ENCODE measurements at regions not wholly inside any gene's neighbourhood (a gene's known extent, or its start where the extent isn't known, plus 50 kb on each side); places are given as distances from the start of the nearest gene placed in this dataset.

DNA sequence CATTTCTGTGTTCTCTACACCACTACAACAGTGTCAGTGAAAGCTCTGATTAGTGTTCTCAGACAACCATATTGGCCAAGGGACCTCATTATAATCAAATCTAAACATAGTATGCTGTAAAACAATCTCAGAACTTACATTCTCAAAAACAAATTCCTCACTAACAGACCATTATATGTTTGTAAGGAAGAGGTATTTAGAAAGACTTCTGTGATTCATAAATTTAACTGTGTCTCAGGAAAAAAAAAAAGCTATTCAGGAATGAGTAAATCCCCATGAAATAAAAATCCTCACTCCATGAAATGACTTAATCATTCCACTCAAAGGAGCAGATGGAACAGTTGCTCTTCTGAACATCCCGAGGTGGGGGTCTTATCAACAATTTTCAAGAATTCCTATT, 413.0 kb downstream of the CDH2 start:
- TF ChIP-seq POLR2AphosphoS5 (IDR thresholded peaks at IDR 0.05) (no peak), POLR2A (IDR thresholded peaks at IDR 0.05; ENCODE audit: low read depth) (no peak)

All from esophagus muscularis mucosa (tissue), 2 donors.